CD14-positive monocyte (primary cell): ENCODE measurements at regions not wholly inside any gene's neighbourhood (a gene's known extent, or its start where the extent isn't known, plus 50 kb on each side); places are given as distances from the start of the nearest gene placed in this dataset.

Experiments
- DNase-seq, 3 donors: peaks; one replicate each; pipeline ENCODE4 v3.0.0-alpha.2; 2011 to 2022
- H2AFZ ChIP-seq: 2 replicates; pipeline ENCODE4 v1.6.0; 2012; ENCODE audit warnings: mild to moderate bottlenecking, low read depth, low read length, inconsistent platforms; ENCODE audit not compliant: insufficient read depth, poor library complexity, severe bottlenecking
- H3K27ac ChIP-seq, 2 donors: 1 replicate in 1 of 2; 2 replicates in 1 of 2; pipeline ENCODE4 v1.5.1; 2012 to 2013; ENCODE audit warnings: low read length in 2 of 2, control low read depth in 1 of 2, inconsistent platforms in 1 of 2, low read depth in 1 of 2, mild to moderate bottlenecking in 1 of 2
- H3K27me3 ChIP-seq, 2 donors: one replicate each; pipeline versions ENCODE4 v1.6.0 to v1.6.1; 2011 to 2013; ENCODE audit warnings: low read length in 2 of 2; ENCODE audit not compliant: control insufficient read depth in 2 of 2, insufficient read depth in 2 of 2
- H3K36me3 ChIP-seq, 2 donors: replicated peaks in 1 of 2; 1 replicate in 1 of 2; 2 replicates in 1 of 2; pipeline versions ENCODE4 v1.5.1 to v1.6.1; 2012 to 2013; ENCODE audit warnings: low read length in 2 of 2, control low read depth in 1 of 2, inconsistent platforms in 1 of 2, mild to moderate bottlenecking in 1 of 2; ENCODE audit not compliant: insufficient read depth in 2 of 2, control insufficient read depth in 1 of 2
- H3K4me1 ChIP-seq, 2 donors: 1 replicate in 1 of 2; 2 replicates in 1 of 2; pipeline versions ENCODE4 v1.5.1 to v1.6.1; 2012 to 2013; ENCODE audit warnings: low read length in 2 of 2, control low read depth in 1 of 2, inconsistent platforms in 1 of 2, mild to moderate bottlenecking in 1 of 2, moderate library complexity in 1 of 2; ENCODE audit not compliant: insufficient read depth in 2 of 2, control insufficient read depth in 1 of 2
- H3K4me2 ChIP-seq: replicated peaks from 2 replicates; pipeline ENCODE3; 2012; ENCODE audit warnings: low read length, moderate library complexity, mild to moderate bottlenecking; ENCODE audit not compliant: poor library complexity, severe bottlenecking; ENCODE audit errors: extremely low read depth
- H3K4me3 ChIP-seq, 3 experiments: fragments of 200-600 bp in 1 of 3; sonication (generic) in 1 of 3; replicated peaks in 1 of 3; 1 replicate in 2 of 3; 2 replicates in 1 of 3; pipeline ENCODE4 v1.5.1; 2011 to 2013; ENCODE audit warnings: low read length in 3 of 3, mild to moderate bottlenecking in 3 of 3, control low read depth in 2 of 3, low read depth in 2 of 3, inconsistent platforms in 1 of 3, moderate library complexity in 1 of 3
- H3K79me2 ChIP-seq: 2 replicates; pipeline ENCODE4 v1.6.0; 2012; ENCODE audit warnings: mild to moderate bottlenecking, control low read depth, inconsistent platforms, low read length, moderate library complexity; ENCODE audit not compliant: insufficient read depth
- H3K9ac ChIP-seq: 2 replicates; pipeline ENCODE4 v1.6.0; 2017; ENCODE audit warnings: low read length, mild to moderate bottlenecking; ENCODE audit not compliant: insufficient read depth, poor library complexity, severe bottlenecking
- H3K9me3 ChIP-seq, 2 donors: replicated peaks in 1 of 2; 1 replicate in 1 of 2; 2 replicates in 1 of 2; pipeline versions ENCODE4 v1.5.1 to v1.6.1; 2012 to 2013; ENCODE audit warnings: low read length in 2 of 2, control low read depth in 1 of 2; ENCODE audit not compliant: control insufficient read depth in 1 of 2, insufficient read depth in 1 of 2
- H4K20me1 ChIP-seq: 2 replicates; pipeline ENCODE4 v1.6.0; 2012; ENCODE audit warnings: mild to moderate bottlenecking, low read length, control low read depth, moderate library complexity; ENCODE audit not compliant: insufficient read depth
- H3K27ac Mint-ChIP-seq, 7 donors: one replicate each; pipeline ENCODE4 v1.8.0; 2020; ENCODE audit warnings: mild to moderate bottlenecking in 7 of 7, mixed read lengths in 7 of 7, moderate library complexity in 6 of 7, inconsistent platforms in 2 of 7
- H3K27me3 Mint-ChIP-seq, 3 donors: one replicate each; pipeline ENCODE4 v1.8.0; 2021 to 2022; ENCODE audit warnings: low read depth in 3 of 3, mild to moderate bottlenecking in 3 of 3, mixed read lengths in 3 of 3, moderate library complexity in 3 of 3, inconsistent platforms in 1 of 3
- H3K36me3 Mint-ChIP-seq, 2 donors: one replicate each; pipeline ENCODE4 v1.8.0; 2020; ENCODE audit warnings: mixed read lengths in 2 of 2, inconsistent platforms in 1 of 2, mild to moderate bottlenecking in 1 of 2
- H3K4me1 Mint-ChIP-seq: one replicate; pipeline ENCODE4 v1.8.0; 2020; ENCODE audit warnings: mild to moderate bottlenecking, mixed read lengths
- H3K4me3 Mint-ChIP-seq, 2 donors: one replicate each; pipeline ENCODE4 v1.8.0; 2020; ENCODE audit warnings: mild to moderate bottlenecking in 2 of 2, mixed read lengths in 2 of 2, moderate library complexity in 1 of 2
- H3K9me3 Mint-ChIP-seq, 7 donors: one replicate each; pipeline ENCODE4 v1.8.0; 2020 to 2022; ENCODE audit warnings: mixed read lengths in 7 of 7, mild to moderate bottlenecking in 6 of 7, moderate library complexity in 6 of 7, inconsistent platforms in 2 of 7
- CTCF ChIP-seq: fragments of 200-600 bp; IDR thresholded peaks from one replicate; pipeline ENCODE4 v1.8.0; 2022; ENCODE audit warnings: antibody characterized with exemption, mild to moderate bottlenecking
- WGBS: methylation state at CpG from one replicate; pipeline ENCODE4 v1.1.5; 2013; ENCODE audit warnings: missing lambda C conversion rate; ENCODE audit not compliant: insufficient coverage; 5-methylcytosine and 5-hydroxymethylcytosine counted together
- intact Hi-C, 2 donors: fragments of 100-400 bp; cut with micrococcal nuclease; formaldehyde crosslinking; loops; one replicate each; pipeline versions ENCODE4 v1.15.0 to v1.15.1; 2023

GRCh38 chr1:113253590-113253989 lies 136.7 kb upstream of the MAGI3 start:
- Mint-ChIP-seq H3K4me1 (no peaks in the 10 kb centered on the region), H3K4me3 (no peak overlapping the region), H3K27ac (no peak overlapping the region), H3K36me3 (no peaks in the 10 kb centered on the region), H3K9me3 (peaks cover 0 to 5% (median 0%) of the 10 kb centered on the region in 7 donors), H3K27me3 (peaks cover 2 to 10% (median 8%) of the 10 kb centered on the region in 3 donors)
- Histone ChIP-seq H3K4me1 (no peaks in the 10 kb centered on the region), H4K20me1 (no peaks in the 10 kb centered on the region), H3K9me3 (no peaks in the 10 kb centered on the region), H2AFZ (no peak overlapping the region), H3K36me3 (no peaks in the 10 kb centered on the region), H3K4me2 (no peak overlapping the region), H3K79me2 (no peaks in the 10 kb centered on the region), H3K9ac (no peak overlapping the region), H3K27me3 (no peaks in the 10 kb centered on the region), H3K4me3 (no peak overlapping the region), H3K27ac (no peak overlapping the region)
- TF ChIP-seq CTCF: no peak
- intact Hi-C loops: no loop called here
- no CpG with 5 or more reads among the region's 2 CpGs for WGBS
- no peak for DNase-seq

DNA sequence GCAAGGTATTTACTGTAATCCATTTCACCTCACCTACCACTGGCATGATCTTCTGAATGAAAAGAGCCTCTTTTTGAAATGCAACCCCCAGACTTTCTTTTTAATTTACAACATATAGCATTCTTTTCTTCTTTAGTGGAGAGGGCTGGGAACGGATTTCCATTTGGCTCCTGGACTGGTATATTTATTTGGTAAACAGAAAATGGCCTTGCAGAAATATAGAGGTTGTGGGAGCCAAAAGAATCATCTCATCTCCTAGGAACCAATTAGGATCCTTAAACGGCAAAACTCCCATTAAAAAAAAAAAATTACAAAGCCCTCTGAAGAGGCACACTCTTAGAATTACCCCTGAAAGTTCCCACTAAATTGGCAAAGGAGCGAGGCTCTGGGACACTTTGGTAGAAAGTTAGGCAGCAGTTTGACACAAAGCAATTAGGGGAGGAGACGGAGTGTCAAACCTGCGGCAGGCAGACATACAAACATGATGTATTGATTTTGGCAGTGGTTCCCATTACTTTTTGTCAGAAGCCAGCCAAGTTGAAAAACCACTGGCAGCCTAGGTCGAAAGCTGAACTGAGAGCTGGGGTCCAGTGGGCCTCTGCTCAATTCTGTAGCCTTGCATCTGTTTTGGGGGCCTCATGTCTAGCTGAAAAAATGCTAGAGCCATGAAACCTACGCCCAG lies 135.1 kb upstream of the MAGI3 start:
- Mint-ChIP-seq H3K9me3 (peaks cover 0 to 5% (median 0%) of the 10 kb centered on the region in 7 donors), H3K36me3 (no peaks in the 10 kb centered on the region), H3K27ac (no peak overlapping the region), H3K4me1 (no peaks in the 10 kb centered on the region), H3K4me3 (no peak overlapping the region), H3K27me3 (peaks cover 2 to 10% (median 8%) of the 10 kb centered on the region in 3 donors)
- Histone ChIP-seq H3K4me1 (no peaks in the 10 kb centered on the region), H3K4me2 (no peak overlapping the region), H3K79me2 (no peaks in the 10 kb centered on the region), H3K27me3 (no peaks in the 10 kb centered on the region), H3K9me3 (no peaks in the 10 kb centered on the region), H2AFZ (no peak overlapping the region), H3K27ac (no peak overlapping the region), H4K20me1 (no peaks in the 10 kb centered on the region), H3K36me3 (no peaks in the 10 kb centered on the region), H3K9ac (no peak overlapping the region), H3K4me3 (no peak overlapping the region)
- DNase-seq: no peak
- WGBS: 92% methylated on average over 4 of the region's 7 CpGs
- intact Hi-C loops: no loop called here
- no peak for TF ChIP-seq CTCF
